ENCODE measurements at regions not wholly inside any gene's neighbourhood (a gene's known extent, or its start where the extent isn't known, plus 50 kb on each side); places are given as distances from the start of the nearest gene placed in this dataset.
"Not testable (repeated sequence)": the region's sequence is repeated elsewhere in the genome, so short reads cannot be mapped to it uniquely, and the experiment has no call there.

GRCh38 chr20:61083431-61083830 lies 168.6 kb upstream of the CDH4 start:
- DNase-seq (ENCODE audit: missing footprints) (no peak), ATAC-seq (no peak)
- intact Hi-C loops (cut with DNase I) = no loop called here

GRCh38 chr20:61086031-61086430 lies 166.0 kb upstream of the CDH4 start:
- DNase-seq (ENCODE audit: missing footprints) (no peak), ATAC-seq (no peak)
- intact Hi-C loops (cut with DNase I) = no loop called here

- DNase-seq (ENCODE audit: missing footprints) = no peak
- no peak for ATAC-seq
- intact Hi-C loops (cut with DNase I) = no loop called here
Measured at GRCh38 chr20:61090541-61090940, 161.5 kb upstream of the CDH4 start.

GRCh38 chr20:61092251-61092650 lies 159.8 kb upstream of the CDH4 start:
- ATAC-seq = no peak
- DNase-seq (ENCODE audit: missing footprints) = no peak
- intact Hi-C loops (cut with DNase I) = no loop called here

- DNase-seq (ENCODE audit: missing footprints) (no peak), ATAC-seq (no peak)
- intact Hi-C loops (cut with DNase I) = no loop called here
Measured at GRCh38 chr20:61094581-61094980, 157.5 kb upstream of the CDH4 start.

- DNase-seq (ENCODE audit: missing footprints) (no peak), ATAC-seq (no peak)
- intact Hi-C loops (cut with DNase I) = no loop called here
Measured at GRCh38 chr20:61096463-61096862, 155.6 kb upstream of the CDH4 start.

GRCh38 chr20:61099806-61100205 lies 152.3 kb upstream of the CDH4 start:
- intact Hi-C loops (cut with DNase I) = no loop called here
- DNase-seq (ENCODE audit: missing footprints) = no peak
- ATAC-seq = no peak

GRCh38 chr20:61100489-61100888 lies 151.6 kb upstream of the CDH4 start:
- intact Hi-C loops (cut with DNase I) = no loop called here
- no peak for ATAC-seq
- DNase-seq (ENCODE audit: missing footprints) = no peak

GRCh38 chr20:61101321-61101720 lies 150.7 kb upstream of the CDH4 start:
- ATAC-seq; intact Hi-C loops (cut with DNase I); DNase-seq (ENCODE audit: missing footprints): not testable (repeated sequence)

- DNase-seq (ENCODE audit: missing footprints) (no peak), ATAC-seq (no peak)
- intact Hi-C loops (cut with DNase I) = no loop called here
Measured at GRCh38 chr20:61104232-61104631, 147.8 kb upstream of the CDH4 start.

GRCh38 chr20:61105395-61105794 lies 146.7 kb upstream of the CDH4 start:
- no peak for ATAC-seq
- DNase-seq (ENCODE audit: missing footprints) = no peak
- intact Hi-C loops (cut with DNase I) = no loop called here

GRCh38 chr20:61106438-61106837 lies 145.6 kb upstream of the CDH4 start:
- DNase-seq (ENCODE audit: missing footprints) = no peak
- ATAC-seq = no peak
- intact Hi-C loops (cut with DNase I) = no loop called here

GRCh38 chr20:61109221-61109805 lies 142.7 kb upstream of the CDH4 start:
- DNase-seq (ENCODE audit: missing footprints) (no peak), ATAC-seq (no peak)
- intact Hi-C loops (cut with DNase I) = no loop called here

- ATAC-seq = no peak
- DNase-seq (ENCODE audit: missing footprints) = no peak
- intact Hi-C loops (cut with DNase I) = no loop called here
Measured at GRCh38 chr20:61112515-61112914, 139.5 kb upstream of the CDH4 start.

- DNase-seq (ENCODE audit: missing footprints) (no peak), ATAC-seq (no peak)
- intact Hi-C loops (cut with DNase I) = no loop called here
Measured at GRCh38 chr20:61113731-61114130, 138.3 kb upstream of the CDH4 start.

- ATAC-seq (no peak), DNase-seq (ENCODE audit: missing footprints) (no peak)
- intact Hi-C loops (cut with DNase I) = loop anchor here (5.0 kb wide), 1 partner anchor 902 kb away; no protein-coding TSS in a partner anchor
Measured at GRCh38 chr20:61114493-61115175, 137.4 kb upstream of the CDH4 start.

- DNase-seq (ENCODE audit: missing footprints) = no peak
- ATAC-seq = peak; percentile 91
- intact Hi-C loops (cut with DNase I) = loop anchor here (5.0 kb wide), 1 partner anchor 903 kb away; no protein-coding TSS in a partner anchor
Measured at GRCh38 chr20:61115364-61116065, 136.5 kb upstream of the CDH4 start.

GRCh38 chr20:61117725-61118124 lies 134.3 kb upstream of the CDH4 start:
- no peak for ATAC-seq
- DNase-seq (ENCODE audit: missing footprints) = no peak
- intact Hi-C loops (cut with DNase I) = loop anchor here (5.0 kb wide), 1 partner anchor 905 kb away; no protein-coding TSS in a partner anchor

- intact Hi-C loops (cut with DNase I) = loop anchor here (5.0 kb wide), 1 partner anchor 906 kb away; no protein-coding TSS in a partner anchor
- no peak for ATAC-seq
- no peak for DNase-seq (ENCODE audit: missing footprints)
Measured at GRCh38 chr20:61118429-61119224, 133.4 kb upstream of the CDH4 start.

All from Right ventricle myocardium inferior (tissue), 1 donor.